DND-41 (cell line): ENCODE measurements at regions not wholly inside any gene's neighbourhood (a gene's known extent, or its start where the extent isn't known, plus 50 kb on each side); places are given as distances from the start of the nearest gene placed in this dataset.

Source experiments
- ATAC-seq: fragments of 200-7000 bp; cut with Tn5 transposase; 3 replicates; pipeline ENCODE4 v1.9.1; 2021; ENCODE audit warnings: low read depth; ENCODE audit not compliant: insufficient read depth
- DNase-seq: peaks from one replicate; pipeline ENCODE4 v3.0.0-alpha.2; 2020
- H2AFZ ChIP-seq: 2 replicates; pipeline ENCODE4 v1.6.0; 2012; ENCODE audit warnings: low read depth, low read length
- H3K27ac ChIP-seq: 2 replicates; pipeline ENCODE4 v1.5.1; 2012; ENCODE audit warnings: low read length, inconsistent platforms
- H3K27me3 ChIP-seq: fragments of 200-600 bp; sonication (generic); 2 replicates; pipeline ENCODE4 v1.6.0; 2012; ENCODE audit warnings: low read length, mild to moderate bottlenecking, inconsistent platforms; ENCODE audit not compliant: insufficient read depth, poor library complexity
- H3K36me3 ChIP-seq: 2 replicates; pipeline ENCODE4 v1.5.1; 2012; ENCODE audit warnings: low read length, inconsistent platforms; ENCODE audit not compliant: insufficient read depth
- H3K4me1 ChIP-seq: 2 replicates; pipeline ENCODE4 v1.5.1; 2012; ENCODE audit warnings: mild to moderate bottlenecking, low read length; ENCODE audit not compliant: insufficient read depth
- H3K4me2 ChIP-seq: 2 replicates; pipeline ENCODE4 v1.6.0; 2012; ENCODE audit warnings: mild to moderate bottlenecking, moderate library complexity, low read length, inconsistent platforms; ENCODE audit not compliant: insufficient read depth
- H3K4me3 ChIP-seq, 2 experiments: fragments of 200-600 bp in 1 of 2; shearing (Covaris generic) in 1 of 2; 2 replicates each; pipeline ENCODE4 v1.5.1; 2012 to 2016; ENCODE audit warnings: inconsistent platforms in 2 of 2, low read length in 2 of 2, mild to moderate bottlenecking in 2 of 2, low read depth in 1 of 2, moderate library complexity in 1 of 2
- H3K79me2 ChIP-seq: 2 replicates; pipeline ENCODE4 v1.6.0; 2012; ENCODE audit warnings: low read length, inconsistent platforms; ENCODE audit not compliant: insufficient read depth
- H3K9ac ChIP-seq: 2 replicates; pipeline ENCODE4 v1.6.0; 2012; ENCODE audit warnings: low read depth, mild to moderate bottlenecking, inconsistent platforms, low read length, moderate library complexity
- H3K9me3 ChIP-seq: 2 replicates; pipeline ENCODE4 v1.5.1; 2012; ENCODE audit warnings: low read length, moderate library complexity, mild to moderate bottlenecking, inconsistent platforms; ENCODE audit not compliant: insufficient read depth, severe bottlenecking
- H4K20me1 ChIP-seq: 2 replicates; pipeline ENCODE4 v1.6.0; 2012; ENCODE audit warnings: low read length; ENCODE audit not compliant: insufficient read depth
- EZH2 ChIP-seq: IDR thresholded peaks from 3 replicates; pipeline ENCODE4 v1.6.1; 2012; ENCODE audit warnings: borderline replicate concordance, low read depth, mild to moderate bottlenecking, moderate library complexity, low read length, inconsistent platforms; ENCODE audit not compliant: severe bottlenecking
- TF ChIP-seq, protein P1 (sequence below): IDR thresholded peaks from 2 replicates; pipeline ENCODE4 v1.5.1; 2012; ENCODE audit warnings: borderline replicate concordance, low read length, moderate library complexity, mild to moderate bottlenecking; ENCODE audit not compliant: poor library complexity, severe bottlenecking; ENCODE audit errors: extremely low read depth

DNA sequence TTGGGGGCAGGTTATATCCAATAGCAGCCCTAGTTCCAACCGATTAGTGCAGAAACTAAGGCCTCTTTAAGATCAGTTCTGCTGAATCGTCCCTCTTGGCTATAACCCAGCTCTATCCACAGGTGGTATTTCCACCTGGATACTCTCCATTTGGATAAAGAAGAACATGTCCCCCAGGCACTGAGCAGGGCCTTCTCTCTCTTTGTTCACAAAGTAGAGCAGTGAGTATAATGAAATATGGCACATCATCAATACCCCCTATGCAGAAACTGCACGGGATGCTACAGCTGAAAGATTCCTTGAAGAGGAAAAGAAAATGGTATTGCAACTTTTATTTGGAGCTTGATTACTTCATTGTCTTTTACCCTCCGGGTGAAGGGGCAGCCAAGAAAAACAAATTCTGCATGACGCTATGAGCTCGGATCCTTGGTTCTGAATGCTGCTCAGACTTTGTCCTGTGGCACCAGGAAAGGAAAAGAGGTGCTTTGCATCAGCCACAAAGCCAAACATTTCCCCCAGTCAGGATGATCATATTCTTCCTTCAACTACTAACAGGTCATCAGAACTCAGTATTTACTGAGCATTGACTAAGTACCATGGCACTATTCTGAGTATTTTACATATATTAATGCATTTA lies 399.7 kb downstream of the NPIPA8 start:
- Histone ChIP-seq H2AFZ (no peak overlapping the region), H3K4me1 (no peaks in the 10 kb centered on the region), H3K27me3 (no peaks in the 10 kb centered on the region), H3K9me3 (no peaks in the 10 kb centered on the region), H3K4me2 (no peak overlapping the region), H3K9ac (no peak overlapping the region), H3K4me3 (no peak overlapping the region), H4K20me1 (no peaks in the 10 kb centered on the region), H3K27ac (no peak overlapping the region), H3K36me3 (no peaks in the 10 kb centered on the region), H3K79me2 (no peaks in the 10 kb centered on the region)
- TF ChIP-seq, protein P1, sequence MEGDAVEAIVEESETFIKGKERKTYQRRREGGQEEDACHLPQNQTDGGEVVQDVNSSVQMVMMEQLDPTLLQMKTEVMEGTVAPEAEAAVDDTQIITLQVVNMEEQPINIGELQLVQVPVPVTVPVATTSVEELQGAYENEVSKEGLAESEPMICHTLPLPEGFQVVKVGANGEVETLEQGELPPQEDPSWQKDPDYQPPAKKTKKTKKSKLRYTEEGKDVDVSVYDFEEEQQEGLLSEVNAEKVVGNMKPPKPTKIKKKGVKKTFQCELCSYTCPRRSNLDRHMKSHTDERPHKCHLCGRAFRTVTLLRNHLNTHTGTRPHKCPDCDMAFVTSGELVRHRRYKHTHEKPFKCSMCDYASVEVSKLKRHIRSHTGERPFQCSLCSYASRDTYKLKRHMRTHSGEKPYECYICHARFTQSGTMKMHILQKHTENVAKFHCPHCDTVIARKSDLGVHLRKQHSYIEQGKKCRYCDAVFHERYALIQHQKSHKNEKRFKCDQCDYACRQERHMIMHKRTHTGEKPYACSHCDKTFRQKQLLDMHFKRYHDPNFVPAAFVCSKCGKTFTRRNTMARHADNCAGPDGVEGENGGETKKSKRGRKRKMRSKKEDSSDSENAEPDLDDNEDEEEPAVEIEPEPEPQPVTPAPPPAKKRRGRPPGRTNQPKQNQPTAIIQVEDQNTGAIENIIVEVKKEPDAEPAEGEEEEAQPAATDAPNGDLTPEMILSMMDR: no peak
- TF ChIP-seq EZH2: no peak
- no peak for ATAC-seq
- no peak for DNase-seq

DNA sequence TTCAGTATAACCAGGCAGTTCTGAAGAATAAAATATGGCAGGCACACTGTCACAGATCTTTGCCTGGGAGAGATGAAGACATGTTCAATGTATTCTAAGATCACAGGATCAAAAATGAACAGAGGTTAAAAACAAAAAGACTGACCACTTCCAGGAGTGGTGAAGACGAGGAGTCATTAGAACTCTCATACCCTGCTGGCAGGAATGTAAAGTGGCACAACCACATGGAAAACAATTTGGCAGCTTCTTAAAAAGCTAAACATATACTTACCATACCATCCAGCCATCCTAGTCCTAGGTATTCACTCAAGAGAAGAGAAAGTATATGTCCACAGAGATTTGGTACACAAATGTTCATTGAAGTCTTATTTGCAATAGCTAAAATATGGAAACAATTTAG lies 406.3 kb downstream of the NPIPA8 start:
- ATAC-seq: no peak
- Histone ChIP-seq H3K27ac (no peak overlapping the region), H3K9me3 (no peaks in the 10 kb centered on the region), H3K4me2 (no peak overlapping the region), H3K9ac (no peak overlapping the region), H3K27me3 (no peaks in the 10 kb centered on the region), H3K4me1 (no peaks in the 10 kb centered on the region), H4K20me1 (no peaks in the 10 kb centered on the region), H3K36me3 (no peaks in the 10 kb centered on the region), H2AFZ (no peak overlapping the region), H3K4me3 (no peak overlapping the region), H3K79me2 (no peaks in the 10 kb centered on the region)
- no peak for DNase-seq
- TF ChIP-seq, protein P1: no peak
- TF ChIP-seq EZH2: no peak

DNA sequence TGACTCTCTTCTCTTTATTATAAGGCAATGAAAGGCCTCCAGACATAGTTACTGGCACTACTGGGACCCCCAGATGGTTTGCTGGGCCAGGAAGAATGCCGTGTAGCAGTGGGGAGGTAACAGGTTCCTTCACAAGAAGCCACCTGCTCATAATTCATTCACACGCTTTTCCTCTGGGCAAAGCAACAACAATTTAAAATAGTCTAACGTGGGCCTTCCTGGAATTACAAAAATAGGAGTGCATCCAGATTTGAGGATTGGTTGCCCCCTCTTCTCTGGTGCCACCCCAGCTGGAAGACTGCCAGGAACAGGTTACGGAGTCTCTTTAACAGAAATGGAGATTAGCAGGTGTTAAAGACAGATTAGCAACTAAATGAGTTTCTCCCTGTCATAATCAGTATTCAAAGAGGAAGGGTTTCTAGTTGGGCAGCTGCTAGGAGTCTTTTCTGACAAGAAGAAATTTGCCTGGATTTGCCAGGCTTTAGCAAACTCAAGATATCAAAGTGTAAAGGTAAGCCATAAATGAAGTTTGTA lies 409.6 kb downstream of the NPIPA8 start:
- H3K9ac ChIP-seq: no peak overlapping the region
- H3K36me3 ChIP-seq: no peaks in the 10 kb centered on the region
- no peaks in the 10 kb centered on the region for H3K27me3 ChIP-seq
- no peak overlapping the region for H3K27ac ChIP-seq
- no peak for ATAC-seq
- H3K4me1 ChIP-seq: no peaks in the 10 kb centered on the region
- no peak for TF ChIP-seq EZH2
- TF ChIP-seq, protein P1: no peak
- no peaks in the 10 kb centered on the region for H3K79me2 ChIP-seq
- no peak overlapping the region for H3K4me3 ChIP-seq
- DNase-seq: no peak
- no peak overlapping the region for H3K4me2 ChIP-seq
- no peak overlapping the region for H2AFZ ChIP-seq
- no peaks in the 10 kb centered on the region for H4K20me1 ChIP-seq
- no peaks in the 10 kb centered on the region for H3K9me3 ChIP-seq
